ENCODE measurements at regions not wholly inside any gene's neighbourhood (a gene's known extent, or its start where the extent isn't known, plus 50 kb on each side); places are given as distances from the start of the nearest gene placed in this dataset.

- WGBS (ENCODE audit: insufficient coverage) = 100% methylated on average over 3 of the region's 7 CpGs
- no peak for DNase-seq
Measured at GRCh38 chr2:216320852-216321251, 51.4 kb downstream of the MARCHF4 start.

GRCh38 chr2:216319771-216320170, 52.5 kb downstream of the MARCHF4 start:
- 17% methylated on average over 1 of the region's 2 CpGs for WGBS (ENCODE audit: insufficient coverage)
- no peaks in the 10 kb centered on the region for H3K4me1 ChIP-seq (ENCODE audit: control insufficient read depth, insufficient read depth, low read length)
- H3K27ac ChIP-seq (ENCODE audit: low read length) = no peak overlapping the region
- DNase-seq = no peak
- peaks cover 13% of the 10 kb centered on the region for H3K27me3 ChIP-seq (ENCODE audit: control insufficient read depth, insufficient read depth, low read length)
- H3K36me3 ChIP-seq (ENCODE audit: control insufficient read depth, insufficient read depth, low read length) = no peaks in the 10 kb centered on the region
- no peaks in the 10 kb centered on the region for H3K9me3 ChIP-seq (replicated peaks; ENCODE audit: control insufficient read depth, low read depth, low read length)
- H3K4me3 ChIP-seq (ENCODE audit: low read length) = no peak overlapping the region

More at GRCh38 chr2:216320852-216321251, 51.4 kb downstream of the MARCHF4 start:
- H3K36me3 ChIP-seq (ENCODE audit: control insufficient read depth, insufficient read depth, low read length) = no peaks in the 10 kb centered on the region
- H3K27ac ChIP-seq (ENCODE audit: low read length) = no peak overlapping the region
- H3K9me3 ChIP-seq (replicated peaks; ENCODE audit: control insufficient read depth, low read depth, low read length) = no peaks in the 10 kb centered on the region
- no peaks in the 10 kb centered on the region for H3K4me1 ChIP-seq (ENCODE audit: control insufficient read depth, insufficient read depth, low read length)
- peaks cover 11% of the 10 kb centered on the region for H3K27me3 ChIP-seq (ENCODE audit: control insufficient read depth, insufficient read depth, low read length)
- no peak overlapping the region for H3K4me3 ChIP-seq (ENCODE audit: low read length)

GRCh38 chr2:216318521-216318874, 53.8 kb downstream of the MARCHF4 start:
- Histone ChIP-seq H3K36me3 (ENCODE audit: control insufficient read depth, insufficient read depth, low read length) (no peaks in the 10 kb centered on the region), H3K27me3 (ENCODE audit: control insufficient read depth, insufficient read depth, low read length) (peaks cover 13% of the 10 kb centered on the region), H3K27ac (ENCODE audit: low read length) (no peak overlapping the region), H3K4me1 (ENCODE audit: control insufficient read depth, insufficient read depth, low read length) (no peaks in the 10 kb centered on the region), H3K9me3 (replicated peaks; ENCODE audit: control insufficient read depth, low read depth, low read length) (no peaks in the 10 kb centered on the region), H3K4me3 (ENCODE audit: low read length) (no peak overlapping the region)
- WGBS (ENCODE audit: insufficient coverage) = no CpG with 5 or more reads among the region's 2 CpGs
- DNase-seq = no peak

- Histone ChIP-seq H3K27ac (ENCODE audit: low read length) (no peak overlapping the region), H3K27me3 (ENCODE audit: control insufficient read depth, insufficient read depth, low read length) (peaks cover 13% of the 10 kb centered on the region), H3K4me1 (ENCODE audit: control insufficient read depth, insufficient read depth, low read length) (no peaks in the 10 kb centered on the region), H3K36me3 (ENCODE audit: control insufficient read depth, insufficient read depth, low read length) (no peaks in the 10 kb centered on the region), H3K4me3 (ENCODE audit: low read length) (no peak overlapping the region), H3K9me3 (replicated peaks; ENCODE audit: control insufficient read depth, low read depth, low read length) (no peaks in the 10 kb centered on the region)
- no peak for DNase-seq
- 29% methylated on average over 1 of the region's 9 CpGs for WGBS (ENCODE audit: insufficient coverage)
Measured at GRCh38 chr2:216317831-216318520, 54.3 kb downstream of the MARCHF4 start.

- WGBS (ENCODE audit: insufficient coverage) = no CpG with 5 or more reads among the region's 2 CpGs
- Histone ChIP-seq H3K27ac (ENCODE audit: low read length) (no peak overlapping the region), H3K4me3 (ENCODE audit: low read length) (no peak overlapping the region), H3K27me3 (ENCODE audit: control insufficient read depth, insufficient read depth, low read length) (peaks cover 13% of the 10 kb centered on the region), H3K4me1 (ENCODE audit: control insufficient read depth, insufficient read depth, low read length) (no peaks in the 10 kb centered on the region), H3K9me3 (replicated peaks; ENCODE audit: control insufficient read depth, low read depth, low read length) (no peaks in the 10 kb centered on the region), H3K36me3 (ENCODE audit: control insufficient read depth, insufficient read depth, low read length) (no peaks in the 10 kb centered on the region)
- DNase-seq = no peak
Measured at GRCh38 chr2:216316743-216317142, 55.5 kb downstream of the MARCHF4 start.

- Histone ChIP-seq H3K9me3 (replicated peaks; ENCODE audit: control insufficient read depth, low read depth, low read length) (no peaks in the 10 kb centered on the region), H3K36me3 (ENCODE audit: control insufficient read depth, insufficient read depth, low read length) (no peaks in the 10 kb centered on the region), H3K27ac (ENCODE audit: low read length) (no peak overlapping the region), H3K4me3 (ENCODE audit: low read length) (no peak overlapping the region), H3K27me3 (ENCODE audit: control insufficient read depth, insufficient read depth, low read length) (peaks cover 13% of the 10 kb centered on the region), H3K4me1 (ENCODE audit: control insufficient read depth, insufficient read depth, low read length) (no peaks in the 10 kb centered on the region)
- WGBS (ENCODE audit: insufficient coverage) = 17% methylated on average over 16 of the region's 19 CpGs
- no peak for DNase-seq
Measured at GRCh38 chr2:216315802-216316603, 56.3 kb downstream of the MARCHF4 start.

- H3K27me3 ChIP-seq (ENCODE audit: control insufficient read depth, insufficient read depth, low read length) = peaks cover 10% of the 10 kb centered on the region
- H3K9me3 ChIP-seq (replicated peaks; ENCODE audit: control insufficient read depth, low read depth, low read length) = no peaks in the 10 kb centered on the region
- H3K27ac ChIP-seq (ENCODE audit: low read length) = no peak overlapping the region
- H3K4me3 ChIP-seq (ENCODE audit: low read length) = no peak overlapping the region
- peaks cover 3% of the 10 kb centered on the region for H3K4me1 ChIP-seq (ENCODE audit: control insufficient read depth, insufficient read depth, low read length)
- WGBS (ENCODE audit: insufficient coverage) = no CpG with 5 or more reads among the region's 1 CpG
- no peaks in the 10 kb centered on the region for H3K36me3 ChIP-seq (ENCODE audit: control insufficient read depth, insufficient read depth, low read length)
- no peak for DNase-seq
Measured at GRCh38 chr2:216312441-216312840, 59.8 kb downstream of the MARCHF4 start.

- H3K9me3 ChIP-seq (replicated peaks; ENCODE audit: control insufficient read depth, low read depth, low read length) = no peaks in the 10 kb centered on the region
- H3K36me3 ChIP-seq (ENCODE audit: control insufficient read depth, insufficient read depth, low read length) = no peaks in the 10 kb centered on the region
- H3K27me3 ChIP-seq (ENCODE audit: control insufficient read depth, insufficient read depth, low read length) = no peaks in the 10 kb centered on the region
- no peak overlapping the region for H3K27ac ChIP-seq (ENCODE audit: low read length)
- no peak overlapping the region for H3K4me3 ChIP-seq (ENCODE audit: low read length)
- DNase-seq = peak; percentile 47
- 31% methylated on average over 3 of the region's 5 CpGs for WGBS (ENCODE audit: insufficient coverage)
- peaks cover 5% of the 10 kb centered on the region for H3K4me1 ChIP-seq (ENCODE audit: control insufficient read depth, insufficient read depth, low read length)
Measured at GRCh38 chr2:216308576-216308975, 63.7 kb downstream of the MARCHF4 start.

GRCh38 chr2:216307496-216307895, 64.8 kb downstream of the MARCHF4 start:
- Histone ChIP-seq H3K9me3 (replicated peaks; ENCODE audit: control insufficient read depth, low read depth, low read length) (no peaks in the 10 kb centered on the region), H3K4me3 (ENCODE audit: low read length) (no peak overlapping the region), H3K27ac (ENCODE audit: low read length) (no peak overlapping the region), H3K36me3 (ENCODE audit: control insufficient read depth, insufficient read depth, low read length) (no peaks in the 10 kb centered on the region), H3K4me1 (ENCODE audit: control insufficient read depth, insufficient read depth, low read length) (peaks cover 5% of the 10 kb centered on the region), H3K27me3 (ENCODE audit: control insufficient read depth, insufficient read depth, low read length) (no peaks in the 10 kb centered on the region)
- no peak for DNase-seq
- WGBS (ENCODE audit: insufficient coverage) = no CpG with 5 or more reads among the region's 6 CpGs

GRCh38 chr2:216306868-216307267, 65.4 kb downstream of the MARCHF4 start:
- Histone ChIP-seq H3K4me1 (ENCODE audit: control insufficient read depth, insufficient read depth, low read length) (peaks cover 5% of the 10 kb centered on the region), H3K27me3 (ENCODE audit: control insufficient read depth, insufficient read depth, low read length) (no peaks in the 10 kb centered on the region), H3K9me3 (replicated peaks; ENCODE audit: control insufficient read depth, low read depth, low read length) (no peaks in the 10 kb centered on the region), H3K27ac (ENCODE audit: low read length) (no peak overlapping the region), H3K4me3 (ENCODE audit: low read length) (no peak overlapping the region), H3K36me3 (ENCODE audit: control insufficient read depth, insufficient read depth, low read length) (no peaks in the 10 kb centered on the region)
- 18% methylated on average over 4 of the region's 6 CpGs for WGBS (ENCODE audit: insufficient coverage)
- DNase-seq = no peak
